ENCODE measurements at regions not wholly inside any gene's neighbourhood (a gene's known extent, or its start where the extent isn't known, plus 50 kb on each side); places are given as distances from the start of the nearest gene placed in this dataset.

DNA sequence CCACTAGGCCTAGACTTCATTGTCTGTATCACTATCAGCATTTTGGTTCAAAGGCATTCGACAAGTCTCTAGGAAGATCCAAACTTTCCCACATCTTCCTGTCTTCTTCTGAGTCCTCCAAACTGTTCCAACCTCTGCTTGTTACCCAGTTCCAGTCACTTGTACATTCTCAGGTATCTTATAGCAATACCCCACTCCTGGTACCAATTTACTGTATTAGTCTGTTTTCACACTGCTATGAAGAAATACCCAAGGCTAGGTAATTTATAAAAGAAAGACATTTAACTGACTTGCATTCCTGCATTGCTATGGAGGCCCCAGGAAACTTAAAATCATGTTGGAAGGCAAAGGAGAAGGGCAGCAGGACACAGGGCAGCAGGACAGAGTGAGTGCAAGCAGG, 293.9 kb downstream of the ARAP2 start:
- no peaks in the 10 kb centered on the region for H3K9me3 ChIP-seq (ENCODE audit: control insufficient read depth, low read length, poor library complexity, severe bottlenecking)
- Mint-ChIP-seq H3K27ac (no peak overlapping the region), H3K27me3 (no peaks in the 10 kb centered on the region), H3K36me3 (ENCODE audit: low read depth) (no peaks in the 10 kb centered on the region), H3K4me3 (no peak overlapping the region), H3K4me1 (no peaks in the 10 kb centered on the region)
- ATAC-seq (no peak), DNase-seq (no peak)

GRCh38 chr4:35952751-35953150, 291.6 kb downstream of the ARAP2 start:
- H3K9me3 ChIP-seq (ENCODE audit: control insufficient read depth, low read length, poor library complexity, severe bottlenecking) = no peaks in the 10 kb centered on the region
- ATAC-seq = no peak
- Mint-ChIP-seq H3K27me3 (no peaks in the 10 kb centered on the region), H3K4me3 (no peak overlapping the region), H3K27ac (no peak overlapping the region), H3K36me3 (ENCODE audit: low read depth) (no peaks in the 10 kb centered on the region), H3K4me1 (no peaks in the 10 kb centered on the region)
- no peak for DNase-seq

- no peaks in the 10 kb centered on the region for H3K36me3 Mint-ChIP-seq (ENCODE audit: low read depth)
- H3K4me3 Mint-ChIP-seq = no peak overlapping the region
- no peaks in the 10 kb centered on the region for H3K27me3 Mint-ChIP-seq
- DNase-seq = no peak
- H3K4me1 Mint-ChIP-seq = no peaks in the 10 kb centered on the region
- H3K9me3 ChIP-seq (ENCODE audit: control insufficient read depth, low read length, poor library complexity, severe bottlenecking) = no peaks in the 10 kb centered on the region
- no peak overlapping the region for H3K27ac Mint-ChIP-seq
- no peak for ATAC-seq
These were observed 280.9 kb downstream of the ARAP2 start for GRCh38 chr4:35963383-35963782.

DNA sequence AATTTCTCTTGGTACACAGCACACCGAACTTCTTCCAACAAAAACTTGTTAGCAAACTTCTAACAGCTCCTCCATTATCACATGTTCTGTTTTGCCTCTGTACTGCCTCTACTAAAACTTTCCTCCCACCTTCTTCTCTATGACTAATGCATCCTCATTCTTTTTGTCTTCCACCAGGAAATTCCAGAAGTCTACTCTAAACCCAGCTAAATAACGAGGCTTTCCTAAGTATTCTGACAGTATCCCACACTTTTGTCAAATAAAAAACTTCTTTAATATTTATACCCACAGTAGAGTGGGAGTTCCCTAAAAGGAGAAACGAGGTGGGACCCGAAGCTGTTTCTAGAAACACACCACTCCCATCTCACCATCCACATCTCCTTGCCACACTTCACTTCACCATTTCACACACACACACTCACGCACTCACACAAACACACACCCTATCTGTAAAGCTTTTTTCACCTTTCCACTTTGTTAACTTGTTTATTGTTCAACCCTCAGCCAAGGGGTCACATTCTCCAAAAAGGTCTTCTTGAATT, 280.3 kb downstream of the ARAP2 start:
- no peak for ATAC-seq
- Mint-ChIP-seq H3K4me3 (no peak overlapping the region), H3K36me3 (ENCODE audit: low read depth) (no peaks in the 10 kb centered on the region), H3K27me3 (no peaks in the 10 kb centered on the region), H3K4me1 (no peaks in the 10 kb centered on the region), H3K27ac (no peak overlapping the region)
- H3K9me3 ChIP-seq (ENCODE audit: control insufficient read depth, low read length, poor library complexity, severe bottlenecking) = no peaks in the 10 kb centered on the region
- DNase-seq = no peak

GRCh38 chr4:35965300-35965699, 279.0 kb downstream of the ARAP2 start:
- H3K27me3 Mint-ChIP-seq = no peaks in the 10 kb centered on the region
- no peak overlapping the region for H3K27ac Mint-ChIP-seq
- no peak overlapping the region for H3K4me3 Mint-ChIP-seq
- DNase-seq = no peak
- H3K9me3 ChIP-seq (ENCODE audit: control insufficient read depth, low read length, poor library complexity, severe bottlenecking) = no peaks in the 10 kb centered on the region
- H3K4me1 Mint-ChIP-seq = no peaks in the 10 kb centered on the region
- no peaks in the 10 kb centered on the region for H3K36me3 Mint-ChIP-seq (ENCODE audit: low read depth)
- ATAC-seq = no peak

GRCh38 chr4:35966566-35966965, 277.7 kb downstream of the ARAP2 start:
- no peak for DNase-seq
- H3K27me3 Mint-ChIP-seq = no peaks in the 10 kb centered on the region
- no peaks in the 10 kb centered on the region for H3K36me3 Mint-ChIP-seq (ENCODE audit: low read depth)
- H3K4me3 Mint-ChIP-seq = no peak overlapping the region
- no peak for ATAC-seq
- H3K27ac Mint-ChIP-seq = no peak overlapping the region
- no peaks in the 10 kb centered on the region for H3K4me1 Mint-ChIP-seq
- no peaks in the 10 kb centered on the region for H3K9me3 ChIP-seq (ENCODE audit: control insufficient read depth, low read length, poor library complexity, severe bottlenecking)

- DNase-seq = no peak
- Mint-ChIP-seq H3K4me3 (no peak overlapping the region), H3K27ac (no peak overlapping the region), H3K36me3 (ENCODE audit: low read depth) (no peaks in the 10 kb centered on the region), H3K4me1 (no peaks in the 10 kb centered on the region), H3K27me3 (no peaks in the 10 kb centered on the region)
- H3K9me3 ChIP-seq (ENCODE audit: control insufficient read depth, low read length, poor library complexity, severe bottlenecking) = no peaks in the 10 kb centered on the region
- no peak for ATAC-seq
These were observed 273.9 kb downstream of the ARAP2 start for GRCh38 chr4:35970366-35970960.

GRCh38 chr4:35972814-35973213, 271.5 kb downstream of the ARAP2 start:
- no peaks in the 10 kb centered on the region for H3K36me3 Mint-ChIP-seq (ENCODE audit: low read depth)
- no peaks in the 10 kb centered on the region for H3K9me3 ChIP-seq (ENCODE audit: control insufficient read depth, low read length, poor library complexity, severe bottlenecking)
- DNase-seq = no peak
- H3K27me3 Mint-ChIP-seq = no peaks in the 10 kb centered on the region
- ATAC-seq = no peak
- H3K4me3 Mint-ChIP-seq = no peak overlapping the region
- H3K4me1 Mint-ChIP-seq = no peaks in the 10 kb centered on the region
- no peak overlapping the region for H3K27ac Mint-ChIP-seq

DNA sequence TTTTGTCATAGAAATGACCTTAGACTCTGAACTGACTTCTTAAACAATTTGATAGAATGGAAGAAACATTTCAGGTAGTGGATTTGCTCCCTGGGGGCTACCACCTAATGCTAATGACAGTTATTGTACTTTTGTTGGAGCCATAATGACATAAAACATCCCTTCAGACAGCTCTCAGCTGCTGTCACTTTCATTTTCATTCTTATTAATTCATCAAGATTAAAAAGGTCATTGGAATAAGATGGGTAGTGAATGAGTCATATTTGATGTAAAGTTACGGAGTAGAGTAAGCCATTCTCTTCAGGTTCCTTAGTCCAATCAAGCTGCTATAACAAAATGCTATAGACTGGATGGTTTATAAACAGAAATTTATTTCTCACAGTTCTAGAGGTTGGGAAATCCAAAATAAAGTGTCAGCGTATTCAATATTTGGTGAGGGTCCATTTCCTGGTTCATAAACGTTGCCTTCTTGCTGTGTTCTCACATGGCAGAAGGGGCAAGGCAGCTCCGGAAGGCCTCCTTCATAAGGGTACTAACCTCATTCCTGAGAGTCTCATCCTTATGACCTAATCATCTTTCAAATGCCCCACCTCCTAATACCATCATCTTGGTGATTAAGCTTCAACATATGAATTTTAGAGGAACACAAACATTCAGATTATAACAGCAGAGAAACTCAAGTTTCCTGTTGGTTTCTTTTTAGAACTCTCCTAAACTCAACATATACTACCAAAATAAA, 268.5 kb downstream of the ARAP2 start:
- Mint-ChIP-seq H3K27me3 (no peaks in the 10 kb centered on the region), H3K36me3 (ENCODE audit: low read depth) (peaks cover 2% of the 10 kb centered on the region), H3K27ac (no peak overlapping the region), H3K4me3 (no peak overlapping the region), H3K4me1 (no peaks in the 10 kb centered on the region)
- H3K9me3 ChIP-seq (ENCODE audit: control insufficient read depth, low read length, poor library complexity, severe bottlenecking) = no peaks in the 10 kb centered on the region
- ATAC-seq (no peak), DNase-seq (no peak)

DNA sequence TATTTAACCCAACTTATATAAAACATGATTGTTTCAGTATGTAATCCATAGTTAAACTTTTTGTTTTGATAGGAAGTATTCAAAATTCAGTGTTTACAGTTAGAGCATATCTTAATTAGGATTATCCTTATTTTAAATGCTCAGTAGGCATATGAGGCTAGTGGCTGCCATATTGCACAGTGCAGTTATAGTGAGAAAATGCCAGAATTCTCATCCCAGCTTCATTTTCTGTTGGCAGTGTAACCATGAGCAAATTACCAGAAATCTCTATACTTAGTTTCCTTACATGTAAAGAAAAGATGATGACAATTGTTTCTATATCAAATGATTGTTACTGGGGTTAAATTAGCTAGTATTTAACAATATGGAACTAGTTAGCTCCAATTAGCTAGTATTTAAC, 265.8 kb downstream of the ARAP2 start:
- no peaks in the 10 kb centered on the region for H3K9me3 ChIP-seq (ENCODE audit: control insufficient read depth, low read length, poor library complexity, severe bottlenecking)
- DNase-seq (no peak), ATAC-seq (no peak)
- H3K4me1 Mint-ChIP-seq = no peaks in the 10 kb centered on the region
- no peak overlapping the region for H3K4me3 Mint-ChIP-seq
- peaks cover 4% of the 10 kb centered on the region for H3K36me3 Mint-ChIP-seq (ENCODE audit: low read depth)
- no peak overlapping the region for H3K27ac Mint-ChIP-seq
- no peaks in the 10 kb centered on the region for H3K27me3 Mint-ChIP-seq

GRCh38 chr4:35982318-35982717, 262.0 kb downstream of the ARAP2 start:
- Mint-ChIP-seq H3K27ac (no peak overlapping the region), H3K36me3 (ENCODE audit: low read depth) (peaks cover 4% of the 10 kb centered on the region), H3K27me3 (no peaks in the 10 kb centered on the region), H3K4me1 (no peaks in the 10 kb centered on the region), H3K4me3 (no peak overlapping the region)
- no peaks in the 10 kb centered on the region for H3K9me3 ChIP-seq (ENCODE audit: control insufficient read depth, low read length, poor library complexity, severe bottlenecking)
- DNase-seq (no peak), ATAC-seq (no peak)

DNA sequence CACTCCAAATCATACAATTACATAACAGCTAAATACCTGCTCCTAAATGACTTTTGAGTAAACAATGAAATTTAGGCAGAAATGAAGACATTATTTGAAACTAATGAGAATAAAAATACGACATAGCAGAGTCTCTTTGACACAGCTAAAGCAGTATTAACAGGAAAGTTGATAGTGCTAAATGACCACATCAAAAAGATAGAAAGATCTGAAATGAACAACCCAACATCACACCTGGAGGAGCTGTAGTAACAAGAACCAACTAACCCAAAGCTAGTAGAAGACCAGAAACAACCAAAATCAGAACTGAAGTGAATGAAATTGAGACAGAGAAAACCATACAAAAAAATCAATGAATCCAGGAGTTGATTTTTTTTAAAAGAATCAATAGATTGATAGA, 257.8 kb downstream of the ARAP2 start:
- H3K36me3 Mint-ChIP-seq (ENCODE audit: low read depth) = no peaks in the 10 kb centered on the region

DNA sequence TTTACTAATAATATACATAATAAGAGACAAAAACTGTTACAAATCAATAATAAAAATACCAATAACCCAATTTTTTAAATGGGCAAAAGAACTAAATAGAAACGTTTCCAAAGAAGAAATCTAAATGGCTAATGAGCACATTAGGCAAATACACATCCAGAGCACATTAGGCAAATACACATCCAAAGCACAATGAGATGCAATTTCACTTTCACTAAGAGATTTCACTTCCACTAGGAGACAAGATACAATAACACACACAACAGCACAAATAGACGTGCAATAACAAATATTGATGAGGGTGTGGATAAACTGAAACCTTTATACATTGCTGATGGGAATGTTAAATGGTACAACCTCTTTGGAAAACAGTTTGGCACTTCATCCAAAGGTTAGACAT, 250.7 kb downstream of the ARAP2 start:
- no peaks in the 10 kb centered on the region for H3K27me3 Mint-ChIP-seq
- ATAC-seq (no peak), DNase-seq (no peak)
- peaks cover 2% of the 10 kb centered on the region for H3K36me3 Mint-ChIP-seq (ENCODE audit: low read depth)
- no peaks in the 10 kb centered on the region for H3K4me1 Mint-ChIP-seq
- H3K27ac Mint-ChIP-seq = no peak overlapping the region
- H3K4me3 Mint-ChIP-seq = no peak overlapping the region
- no peaks in the 10 kb centered on the region for H3K9me3 ChIP-seq (ENCODE audit: control insufficient read depth, low read length, poor library complexity, severe bottlenecking)

More for the DNA sequence above, 257.8 kb downstream of the ARAP2 start:
- ATAC-seq (no peak), DNase-seq (no peak)
- H3K4me3 Mint-ChIP-seq = no peak overlapping the region
- no peaks in the 10 kb centered on the region for H3K27me3 Mint-ChIP-seq
- no peaks in the 10 kb centered on the region for H3K9me3 ChIP-seq (ENCODE audit: control insufficient read depth, low read length, poor library complexity, severe bottlenecking)
- no peak overlapping the region for H3K27ac Mint-ChIP-seq
- no peaks in the 10 kb centered on the region for H3K4me1 Mint-ChIP-seq

All from T-helper 17 cell (primary cell).